Endothelial cell (in vitro differentiated cells): ENCODE measurements at regions not wholly inside any gene's neighbourhood (a gene's known extent, or its start where the extent isn't known, plus 50 kb on each side); places are given as distances from the start of the nearest gene placed in this dataset.
A peak's percentile ranks its signal among the peaks of the same experiment; 100 is the strongest.

Experiments used
- DNase-seq: peaks from one replicate; pipeline ENCODE4 v3.0.0; 2021; ENCODE audit warnings: low spot score
- H3K27ac Mint-ChIP-seq: one replicate; pipeline ENCODE4 v1.8.0; 2021; ENCODE audit warnings: mixed read lengths, inconsistent platforms; ENCODE audit not compliant: unreplicated experiment
- H3K27me3 Mint-ChIP-seq: one replicate; pipeline ENCODE4 v1.8.0; 2021; ENCODE audit warnings: mild to moderate bottlenecking, moderate library complexity, mixed read lengths, inconsistent platforms; ENCODE audit not compliant: unreplicated experiment
- H3K36me3 Mint-ChIP-seq: one replicate; pipeline ENCODE4 v1.8.0; 2021; ENCODE audit warnings: mild to moderate bottlenecking, low read depth, mixed read lengths, inconsistent platforms; ENCODE audit not compliant: unreplicated experiment
- H3K4me1 Mint-ChIP-seq: one replicate; pipeline ENCODE4 v1.8.0; 2021; ENCODE audit warnings: mild to moderate bottlenecking, mixed read lengths, inconsistent platforms; ENCODE audit not compliant: unreplicated experiment
- H3K4me3 Mint-ChIP-seq: one replicate; pipeline ENCODE4 v1.8.0; 2021; ENCODE audit warnings: mild to moderate bottlenecking, mixed read lengths, inconsistent platforms; ENCODE audit not compliant: unreplicated experiment
- H3K9me3 Mint-ChIP-seq: one replicate; pipeline ENCODE4 v1.8.0; 2021; ENCODE audit warnings: mixed read lengths, inconsistent platforms; ENCODE audit not compliant: unreplicated experiment
- TF ChIP-seq, protein P1 (sequence below): fragments of 200-600 bp; sonication (generic); IDR thresholded peaks from one replicate; pipeline ENCODE4 v1.5.0; 2021; ENCODE audit warnings: antibody characterized with exemption; ENCODE audit not compliant: unreplicated experiment

DNA sequence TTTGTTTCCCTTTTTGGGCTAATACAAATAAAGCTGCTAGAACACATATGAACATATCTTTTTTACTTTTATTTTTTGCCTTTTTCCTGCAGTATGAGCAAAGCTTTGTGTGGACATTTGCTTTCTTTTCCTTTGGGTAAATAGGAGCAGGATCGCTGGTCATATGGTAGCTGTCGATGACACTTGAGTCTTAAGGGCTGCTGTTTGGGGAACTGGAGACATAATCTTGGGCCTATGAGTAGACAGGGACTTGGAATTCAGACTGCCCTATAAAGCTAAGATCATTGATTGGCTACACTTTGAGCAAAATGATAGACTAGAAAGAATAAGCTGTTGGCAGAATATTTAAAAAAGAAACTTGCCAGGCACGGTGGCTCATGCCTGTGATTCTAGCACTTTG, 60.9 kb upstream of the ABL1 start:
- Mint-ChIP-seq H3K4me3 (no peak overlapping the region), H3K27me3 (peaks cover 2% of the 10 kb centered on the region), H3K27ac (peak overlapping the region; percentile 15), H3K9me3 (peaks cover 9% of the 10 kb centered on the region), H3K36me3 (peaks cover 20% of the 10 kb centered on the region), H3K4me1 (peaks cover 32% of the 10 kb centered on the region)
- TF ChIP-seq, protein P1, sequence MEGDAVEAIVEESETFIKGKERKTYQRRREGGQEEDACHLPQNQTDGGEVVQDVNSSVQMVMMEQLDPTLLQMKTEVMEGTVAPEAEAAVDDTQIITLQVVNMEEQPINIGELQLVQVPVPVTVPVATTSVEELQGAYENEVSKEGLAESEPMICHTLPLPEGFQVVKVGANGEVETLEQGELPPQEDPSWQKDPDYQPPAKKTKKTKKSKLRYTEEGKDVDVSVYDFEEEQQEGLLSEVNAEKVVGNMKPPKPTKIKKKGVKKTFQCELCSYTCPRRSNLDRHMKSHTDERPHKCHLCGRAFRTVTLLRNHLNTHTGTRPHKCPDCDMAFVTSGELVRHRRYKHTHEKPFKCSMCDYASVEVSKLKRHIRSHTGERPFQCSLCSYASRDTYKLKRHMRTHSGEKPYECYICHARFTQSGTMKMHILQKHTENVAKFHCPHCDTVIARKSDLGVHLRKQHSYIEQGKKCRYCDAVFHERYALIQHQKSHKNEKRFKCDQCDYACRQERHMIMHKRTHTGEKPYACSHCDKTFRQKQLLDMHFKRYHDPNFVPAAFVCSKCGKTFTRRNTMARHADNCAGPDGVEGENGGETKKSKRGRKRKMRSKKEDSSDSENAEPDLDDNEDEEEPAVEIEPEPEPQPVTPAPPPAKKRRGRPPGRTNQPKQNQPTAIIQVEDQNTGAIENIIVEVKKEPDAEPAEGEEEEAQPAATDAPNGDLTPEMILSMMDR: no peak
- no peak for DNase-seq

DNA sequence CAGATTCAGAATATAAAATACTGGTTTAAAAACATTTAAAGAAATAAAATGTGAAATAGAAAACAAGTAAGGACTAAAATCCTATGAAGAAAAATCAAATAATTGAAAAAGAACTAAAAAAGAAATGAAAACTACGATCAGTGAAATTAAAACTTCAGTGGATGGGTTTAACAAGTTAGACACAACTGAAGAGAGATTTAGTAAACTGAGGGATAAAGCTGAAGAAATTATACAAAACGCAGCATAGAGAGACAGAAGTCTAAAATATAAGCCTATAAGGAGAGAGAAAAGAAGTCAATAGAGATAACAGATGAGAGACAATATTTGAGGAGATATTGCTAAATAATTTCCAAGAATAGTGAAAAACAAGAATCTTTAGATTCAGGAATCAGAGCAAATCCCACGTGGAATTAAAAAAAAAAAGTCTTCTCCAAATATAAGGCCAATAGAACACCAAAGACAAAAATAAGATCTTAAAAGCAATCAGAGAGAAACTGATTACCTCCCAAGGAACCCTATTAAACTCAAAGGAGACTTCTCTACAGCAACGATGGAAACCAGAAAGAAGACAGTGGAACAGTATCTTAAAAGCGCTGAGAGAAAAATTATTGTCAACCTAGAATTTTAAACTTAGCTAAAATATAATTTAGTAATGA, 59.6 kb upstream of the ABL1 start:
- H3K27ac Mint-ChIP-seq: no peak overlapping the region

DNA sequence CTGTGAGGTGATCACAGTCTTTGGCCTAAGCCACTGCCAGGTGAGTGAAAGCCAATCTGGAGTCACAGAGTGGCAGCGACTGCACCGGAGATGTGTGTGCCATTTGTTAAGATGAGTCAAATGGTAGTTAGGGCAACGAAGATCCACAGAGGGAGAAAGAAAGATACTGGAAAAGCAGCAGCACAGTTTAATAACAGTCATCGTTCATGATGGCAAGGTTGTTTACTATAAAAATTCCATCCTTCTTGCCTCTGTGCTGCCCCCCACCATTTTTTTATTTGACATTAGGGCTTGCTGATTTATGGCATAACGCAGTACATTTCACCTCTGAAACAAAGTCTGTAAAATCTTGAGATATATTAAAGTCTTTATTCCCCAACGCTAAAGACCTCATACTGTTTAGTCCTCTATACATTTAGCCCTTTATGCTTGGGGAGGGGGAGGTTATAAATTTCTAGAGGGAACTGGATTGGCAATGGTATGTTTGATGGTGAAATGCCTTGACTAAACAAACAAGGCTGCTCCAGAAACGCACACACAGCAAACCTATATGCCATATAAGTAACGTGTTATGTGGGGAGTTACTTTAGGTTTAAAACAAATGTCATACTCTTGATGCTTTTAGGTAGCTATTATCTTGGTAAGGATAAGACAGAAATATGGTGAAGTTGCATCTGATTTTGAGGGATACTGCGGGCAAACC, 55.8 kb upstream of the ABL1 start:
- TF ChIP-seq, protein P1: no peak
- Mint-ChIP-seq H3K27me3 (peaks cover 2% of the 10 kb centered on the region), H3K9me3 (peaks cover 9% of the 10 kb centered on the region), H3K36me3 (peaks cover 20% of the 10 kb centered on the region), H3K4me1 (peaks cover 18% of the 10 kb centered on the region), H3K4me3 (no peak overlapping the region), H3K27ac (no peak overlapping the region)
- DNase-seq: no peak

More for the DNA sequence above, 59.6 kb upstream of the ABL1 start:
- no peak for DNase-seq
- Mint-ChIP-seq H3K4me3 (peak overlapping the region; percentile 7), H3K27me3 (peaks cover 2% of the 10 kb centered on the region), H3K4me1 (peaks cover 26% of the 10 kb centered on the region), H3K9me3 (peaks cover 9% of the 10 kb centered on the region), H3K36me3 (peaks cover 20% of the 10 kb centered on the region)
- TF ChIP-seq, protein P1: no peak

DNA sequence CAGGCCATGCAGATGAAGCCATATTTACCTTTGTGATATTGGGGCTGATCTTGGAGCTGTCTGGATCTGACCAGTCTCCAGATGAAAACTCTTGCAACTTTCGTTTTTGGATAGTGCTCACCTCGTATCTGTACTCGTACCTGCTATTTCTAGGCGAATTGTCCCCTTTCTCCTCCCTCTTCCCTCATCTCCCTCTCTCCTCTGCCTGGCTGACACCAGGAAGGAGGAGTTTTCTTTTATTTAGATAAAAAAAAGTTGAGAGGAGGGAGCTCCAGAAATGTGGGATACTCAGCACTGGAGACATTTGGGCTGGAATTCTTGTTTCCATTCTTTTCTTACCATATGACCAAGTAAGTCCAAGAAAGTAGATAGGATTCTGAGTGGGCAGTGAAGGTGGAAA, 54.6 kb upstream of the ABL1 start:
- no peak for DNase-seq
- TF ChIP-seq, protein P1: no peak
- Mint-ChIP-seq H3K27me3 (peaks cover 2% of the 10 kb centered on the region), H3K4me1 (peaks cover 11% of the 10 kb centered on the region), H3K36me3 (peaks cover 18% of the 10 kb centered on the region), H3K4me3 (no peak overlapping the region), H3K9me3 (peaks cover 7% of the 10 kb centered on the region), H3K27ac (no peak overlapping the region)

DNA sequence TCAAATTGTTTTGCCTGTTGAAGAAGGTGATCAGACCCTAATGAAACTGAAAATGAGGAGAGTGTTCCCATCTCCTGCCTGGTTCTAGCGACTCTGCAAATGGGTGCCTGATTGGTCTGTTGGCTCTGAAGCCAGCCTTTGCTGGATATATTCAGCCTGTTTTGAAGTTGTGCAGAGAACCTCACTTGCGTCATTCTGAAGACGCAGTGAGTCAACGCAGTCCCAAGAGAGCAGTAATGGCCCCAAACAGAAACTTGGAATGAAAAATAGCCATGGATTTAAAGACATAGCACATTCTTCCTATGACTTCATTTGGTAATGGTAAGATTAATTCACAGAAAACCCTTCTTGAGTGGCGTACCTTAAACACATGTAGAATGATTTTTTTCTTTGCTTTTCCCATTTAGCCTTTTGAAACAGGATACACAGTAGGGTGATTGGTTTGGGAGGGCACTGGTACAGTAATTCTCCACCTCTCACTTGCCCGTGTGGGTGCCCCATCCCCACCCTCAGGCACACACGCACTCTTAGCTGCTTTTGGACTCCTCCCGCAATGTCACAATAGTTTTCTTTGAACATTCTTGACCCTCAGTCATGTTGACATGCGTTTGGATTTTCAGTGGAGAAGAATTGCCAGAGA, 54.1 kb upstream of the ABL1 start:
- TF ChIP-seq, protein P1: no peak
- no peak for DNase-seq
- H3K27me3 Mint-ChIP-seq: peaks cover 2% of the 10 kb centered on the region
- peaks cover under 1% of the 10 kb centered on the region for H3K9me3 Mint-ChIP-seq
- H3K4me3 Mint-ChIP-seq: no peak overlapping the region
- peaks cover 11% of the 10 kb centered on the region for H3K4me1 Mint-ChIP-seq
- peak overlapping the region; percentile 44 for H3K27ac Mint-ChIP-seq
- peaks cover 13% of the 10 kb centered on the region for H3K36me3 Mint-ChIP-seq
